ENCODE measurements at regions not wholly inside any gene's neighbourhood (a gene's known extent, or its start where the extent isn't known, plus 50 kb on each side); places are given as distances from the start of the nearest gene placed in this dataset.
"Not testable (repeated sequence)": the region's sequence is repeated elsewhere in the genome, so short reads cannot be mapped to it uniquely, and the experiment has no call there.

- WGBS, 2 donors: 78 to 80% methylated on average over 3 of the region's 3 CpGs
- H3K4me3 ChIP-seq: no peak overlapping the region
- no peaks in the 10 kb centered on the region for H3K9me3 ChIP-seq
- no peak for DNase-seq
- intact Hi-C loops (cut with DNase I): no loop called here
- no peak overlapping the region for H3K27ac ChIP-seq
- H3K27me3 ChIP-seq: no peaks in the 10 kb centered on the region
- H3K4me1 ChIP-seq: peaks cover 4 to 41% (median 13%) of the 10 kb centered on the region in 3 donors
- no peak for TF ChIP-seq POLR2A (IDR thresholded peaks at IDR 0.05)
- no peak for TF ChIP-seq CTCF (IDR thresholded peaks at IDR 0.05)
- no peaks in the 10 kb centered on the region for H3K36me3 ChIP-seq
Observed at GRCh38 chr12:11542599-11542998, 106.9 kb upstream of the ETV6 start.

GRCh38 chr12:11543457-11544158, 105.9 kb upstream of the ETV6 start:
- Histone ChIP-seq H3K4me3 (no peak overlapping the region), H3K9me3 (no peaks in the 10 kb centered on the region), H3K27me3 (no peaks in the 10 kb centered on the region), H3K27ac (peak overlapping the region in 1 of 4 donors; percentile 10), H3K4me1 (peaks cover 4 to 41% (median 13%) of the 10 kb centered on the region in 3 donors), H3K36me3 (no peaks in the 10 kb centered on the region)
- TF ChIP-seq CTCF (IDR thresholded peaks at IDR 0.05) (no peak), POLR2A (IDR thresholded peaks at IDR 0.05) (no peak)
- intact Hi-C loops (cut with DNase I): no loop called here
- no peak for DNase-seq
- WGBS, 2 donors: 28% methylated on average over 7 of the region's 7 CpGs

- Histone ChIP-seq H3K9me3 (no peaks in the 10 kb centered on the region), H3K27ac (peak overlapping the region in 1 of 4 donors; percentile 29), H3K36me3 (no peaks in the 10 kb centered on the region), H3K27me3 (no peaks in the 10 kb centered on the region), H3K4me1 (peaks cover 4 to 41% (median 13%) of the 10 kb centered on the region in 3 donors), H3K4me3 (no peak overlapping the region)
- no peak for TF ChIP-seq POLR2A (IDR thresholded peaks at IDR 0.05)
- TF ChIP-seq CTCF (IDR thresholded peaks at IDR 0.05): no peak
- DNase-seq: no peak
- WGBS, 2 donors: 51 to 66% methylated on average over 6 of the region's 6 CpGs
- intact Hi-C loops (cut with DNase I): no loop called here
Observed at GRCh38 chr12:11545484-11546330, 103.8 kb upstream of the ETV6 start.

- H3K9me3 ChIP-seq; H3K36me3 ChIP-seq; H3K27me3 ChIP-seq; DNase-seq; intact Hi-C loops (cut with DNase I): not testable (repeated sequence)
- 22 to 23% methylated on average over 6 to 9 of the region's 14 CpGs for WGBS, 2 donors
- Histone ChIP-seq H3K4me1 (peaks cover 4 to 41% (median 13%) of the 10 kb centered on the region in 3 donors), H3K4me3 (peak overlapping the region in 1 of 4 donors; percentile 66), H3K27ac (peak overlapping the region in 1 of 4 donors; percentile 51)
Observed at GRCh38 chr12:11546582-11547270, 102.7 kb upstream of the ETV6 start.

- H3K36me3 ChIP-seq; intact Hi-C loops (cut with DNase I); DNase-seq; H3K27me3 ChIP-seq; H3K9me3 ChIP-seq: not testable (repeated sequence)
- no CpG with 5 or more reads among the region's 31 CpGs for WGBS, 2 donors
- H3K27ac ChIP-seq: peak overlapping the region in 1 of 4 donors; percentile 51
- H3K4me1 ChIP-seq: peaks cover 4 to 41% (median 13%) of the 10 kb centered on the region in 3 donors
- peak overlapping the region in 1 of 4 donors; percentile 66 for H3K4me3 ChIP-seq
Observed at GRCh38 chr12:11547271-11547646, 102.2 kb upstream of the ETV6 start.

- Histone ChIP-seq H3K4me1 (peaks cover 0 to 38% (median 10%) of the 10 kb centered on the region in 3 donors), H3K36me3 (no peaks in the 10 kb centered on the region), H3K27ac (no peak overlapping the region), H3K27me3 (no peaks in the 10 kb centered on the region), H3K4me3 (no peak overlapping the region), H3K9me3 (no peaks in the 10 kb centered on the region)
- TF ChIP-seq CTCF (IDR thresholded peaks at IDR 0.05): no peak
- no peak for TF ChIP-seq POLR2A (IDR thresholded peaks at IDR 0.05)
- DNase-seq: no peak
- intact Hi-C loops (cut with DNase I): no loop called here
- WGBS, 2 donors: 79 to 82% methylated on average over 3 of the region's 3 CpGs
Observed at GRCh38 chr12:11549119-11549518, 100.4 kb upstream of the ETV6 start.

Measured in esophagus squamous epithelium (tissue), 5 donors.